ENCODE measurements at regions not wholly inside any gene's neighbourhood (a gene's known extent, or its start where the extent isn't known, plus 50 kb on each side); places are given as distances from the start of the nearest gene placed in this dataset.

DNA sequence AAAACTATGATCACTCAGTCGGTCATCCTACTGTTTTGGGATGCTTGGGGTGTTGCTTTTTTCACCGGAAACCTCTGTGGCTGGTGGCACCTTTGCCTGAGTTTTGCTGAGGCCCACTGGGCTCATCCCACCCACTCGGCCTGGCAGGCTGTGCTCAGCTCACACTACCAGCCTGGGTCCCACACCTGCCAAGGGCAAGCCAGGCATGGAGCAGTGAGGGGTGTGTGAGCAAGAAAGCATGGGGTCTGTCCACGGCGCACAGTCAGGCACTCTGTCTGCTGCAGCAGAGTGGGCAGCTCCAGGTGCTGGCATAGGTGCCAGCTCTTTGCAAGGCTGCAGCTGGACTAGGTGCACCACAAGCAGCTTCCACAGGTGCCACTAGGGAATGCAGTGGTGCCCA is 91.7 kb downstream of the TBXT start:
- H3K4me2 ChIP-seq (ENCODE audit: low read length): no peak overlapping the region
- TF ChIP-seq, protein P1, sequence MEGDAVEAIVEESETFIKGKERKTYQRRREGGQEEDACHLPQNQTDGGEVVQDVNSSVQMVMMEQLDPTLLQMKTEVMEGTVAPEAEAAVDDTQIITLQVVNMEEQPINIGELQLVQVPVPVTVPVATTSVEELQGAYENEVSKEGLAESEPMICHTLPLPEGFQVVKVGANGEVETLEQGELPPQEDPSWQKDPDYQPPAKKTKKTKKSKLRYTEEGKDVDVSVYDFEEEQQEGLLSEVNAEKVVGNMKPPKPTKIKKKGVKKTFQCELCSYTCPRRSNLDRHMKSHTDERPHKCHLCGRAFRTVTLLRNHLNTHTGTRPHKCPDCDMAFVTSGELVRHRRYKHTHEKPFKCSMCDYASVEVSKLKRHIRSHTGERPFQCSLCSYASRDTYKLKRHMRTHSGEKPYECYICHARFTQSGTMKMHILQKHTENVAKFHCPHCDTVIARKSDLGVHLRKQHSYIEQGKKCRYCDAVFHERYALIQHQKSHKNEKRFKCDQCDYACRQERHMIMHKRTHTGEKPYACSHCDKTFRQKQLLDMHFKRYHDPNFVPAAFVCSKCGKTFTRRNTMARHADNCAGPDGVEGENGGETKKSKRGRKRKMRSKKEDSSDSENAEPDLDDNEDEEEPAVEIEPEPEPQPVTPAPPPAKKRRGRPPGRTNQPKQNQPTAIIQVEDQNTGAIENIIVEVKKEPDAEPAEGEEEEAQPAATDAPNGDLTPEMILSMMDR (IDR thresholded peaks at IDR 0.05): no peak
- no peaks in the 10 kb centered on the region for H3K27me3 ChIP-seq (ENCODE audit: control insufficient read depth, insufficient read depth, low read length)

DNA sequence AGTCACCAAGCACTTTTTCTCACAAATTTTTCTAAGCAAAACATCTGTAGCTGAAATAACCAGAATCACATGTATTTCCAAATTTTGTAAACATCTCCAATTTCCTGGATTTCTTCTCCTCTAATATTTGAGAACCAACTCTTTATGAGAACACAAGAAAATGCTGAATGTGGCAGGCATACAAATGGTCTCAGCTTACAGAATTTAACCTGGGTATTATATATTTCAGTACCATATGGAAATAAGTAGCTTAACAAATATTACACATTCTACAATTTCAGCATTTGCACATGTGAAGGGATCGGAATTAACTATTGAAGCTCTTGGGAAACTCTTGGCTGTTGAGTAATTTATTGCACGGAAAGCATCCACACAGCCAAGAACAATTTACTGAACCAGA is 92.5 kb downstream of the TBXT start:
- Histone ChIP-seq H3K4me2 (ENCODE audit: low read length) (no peak overlapping the region), H3K9me3 (ENCODE audit: control insufficient read depth, low read length) (no peaks in the 10 kb centered on the region), H3K4me1 (no peaks in the 10 kb centered on the region), H3K36me3 (ENCODE audit: control insufficient read depth, insufficient read depth, low read length) (no peaks in the 10 kb centered on the region), H2AFZ (no peak overlapping the region), H3K9ac (no peak overlapping the region), H3K79me2 (no peaks in the 10 kb centered on the region), H3K4me3 (ENCODE audit: low read depth, low read length) (no peak overlapping the region), H3K27ac (no peak overlapping the region), H3K27me3 (ENCODE audit: control insufficient read depth, insufficient read depth, low read length) (no peaks in the 10 kb centered on the region)
- TF ChIP-seq, protein P1 (IDR thresholded peaks at IDR 0.05): no peak

More for the DNA sequence above, 91.7 kb downstream of the TBXT start:
- Histone ChIP-seq H3K79me2 (no peaks in the 10 kb centered on the region), H3K9ac (no peak overlapping the region), H3K4me3 (ENCODE audit: low read depth, low read length) (no peak overlapping the region), H2AFZ (no peak overlapping the region), H3K4me1 (no peaks in the 10 kb centered on the region), H3K27ac (no peak overlapping the region), H3K9me3 (ENCODE audit: control insufficient read depth, low read length) (no peaks in the 10 kb centered on the region), H3K36me3 (ENCODE audit: control insufficient read depth, insufficient read depth, low read length) (no peaks in the 10 kb centered on the region)

DNA sequence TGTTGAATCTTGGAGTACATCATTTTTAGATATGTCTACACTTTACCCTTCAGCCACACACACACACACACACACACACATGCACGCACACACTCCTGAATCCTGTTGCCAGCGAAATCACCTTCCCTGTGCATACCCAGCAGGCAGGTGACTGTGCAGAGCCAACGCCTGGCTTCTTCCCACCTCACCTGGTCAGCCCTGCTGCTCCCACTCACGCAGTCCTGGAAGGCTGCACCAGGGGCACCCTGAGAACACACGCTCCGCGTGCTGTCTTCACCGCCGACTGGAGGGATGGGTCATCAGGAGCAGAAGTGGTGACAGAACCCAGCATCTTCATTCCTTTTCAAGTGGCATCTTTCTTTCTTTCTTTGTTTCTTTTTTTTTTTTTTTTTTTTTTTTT is 94.6 kb downstream of the TBXT start:
- no peak overlapping the region for H2AFZ ChIP-seq
- no peak overlapping the region for H3K4me3 ChIP-seq (ENCODE audit: low read depth, low read length)
- H3K9ac ChIP-seq: no peak overlapping the region
- TF ChIP-seq, protein P1 (IDR thresholded peaks at IDR 0.05): no peak
- no peak overlapping the region for H3K4me2 ChIP-seq (ENCODE audit: low read length)
- H3K27me3 ChIP-seq (ENCODE audit: control insufficient read depth, insufficient read depth, low read length): no peaks in the 10 kb centered on the region
- H3K79me2 ChIP-seq: no peaks in the 10 kb centered on the region
- no peak overlapping the region for H3K27ac ChIP-seq
- H3K4me1 ChIP-seq: no peaks in the 10 kb centered on the region
- H3K9me3 ChIP-seq (ENCODE audit: control insufficient read depth, low read length): no peaks in the 10 kb centered on the region
- H3K36me3 ChIP-seq (ENCODE audit: control insufficient read depth, insufficient read depth, low read length): no peaks in the 10 kb centered on the region

DNA sequence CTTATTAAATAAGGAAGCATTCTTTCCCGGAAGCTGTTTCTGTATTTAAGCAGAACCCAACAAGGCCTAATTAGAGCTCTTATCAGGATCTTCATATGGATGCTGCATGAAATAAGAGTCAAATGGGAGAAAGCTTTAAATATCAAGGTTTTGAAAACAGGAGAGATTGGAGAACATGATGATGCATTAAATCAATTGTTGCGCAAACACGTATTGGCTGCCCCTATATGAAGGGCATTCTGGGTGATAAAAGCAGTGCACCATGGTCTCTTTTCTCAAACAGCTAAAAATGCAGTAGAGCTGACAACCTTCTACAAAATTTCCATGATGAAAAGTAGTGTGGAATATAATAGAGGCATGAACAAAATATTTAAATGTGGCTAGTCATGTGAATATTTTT is 98.9 kb downstream of the TBXT start:
- Histone ChIP-seq H3K4me3 (ENCODE audit: low read depth, low read length) (no peak overlapping the region), H3K36me3 (ENCODE audit: control insufficient read depth, insufficient read depth, low read length) (no peaks in the 10 kb centered on the region), H3K79me2 (no peaks in the 10 kb centered on the region), H3K4me2 (ENCODE audit: low read length) (no peak overlapping the region), H2AFZ (no peak overlapping the region), H3K27ac (no peak overlapping the region), H3K4me1 (no peaks in the 10 kb centered on the region), H3K9ac (no peak overlapping the region), H3K27me3 (ENCODE audit: control insufficient read depth, insufficient read depth, low read length) (no peaks in the 10 kb centered on the region), H3K9me3 (ENCODE audit: control insufficient read depth, low read length) (no peaks in the 10 kb centered on the region)
- TF ChIP-seq, protein P1 (IDR thresholded peaks at IDR 0.05): no peak

DNA sequence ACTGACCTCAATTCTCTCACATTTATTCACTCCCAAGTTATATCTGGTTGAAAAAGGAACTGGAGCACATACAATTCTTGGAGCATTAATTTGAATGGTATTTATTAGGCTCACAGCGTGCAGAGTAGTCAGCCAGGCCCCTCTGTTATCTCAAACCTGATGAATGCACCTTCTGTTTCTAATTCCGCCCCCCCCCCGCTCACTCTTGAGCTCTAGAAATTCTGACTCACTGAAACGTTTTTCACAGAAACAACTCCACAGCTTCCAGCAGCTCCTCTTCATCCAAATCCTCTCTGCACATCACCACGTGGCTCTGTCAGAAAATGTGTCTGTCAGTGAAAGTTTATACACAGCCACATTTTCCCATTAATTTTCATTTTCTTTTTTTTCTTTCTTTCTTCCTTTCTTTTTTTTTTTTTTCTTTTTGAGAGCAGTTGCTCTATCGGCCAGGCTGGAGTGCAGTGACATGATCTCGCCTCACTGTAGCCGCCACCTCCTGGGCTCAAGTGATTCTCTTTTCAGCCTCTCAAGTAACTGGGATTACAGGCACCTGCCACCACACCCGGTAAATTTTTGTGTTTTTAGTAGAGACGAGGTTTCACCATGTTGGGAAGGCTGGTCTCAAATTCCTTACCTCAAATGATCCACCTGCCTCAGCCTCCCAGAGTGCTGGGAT is 109.4 kb downstream of the TBXT start:
- no peaks in the 10 kb centered on the region for H3K27me3 ChIP-seq (ENCODE audit: control insufficient read depth, insufficient read depth, low read length)
- no peaks in the 10 kb centered on the region for H3K9me3 ChIP-seq (ENCODE audit: control insufficient read depth, low read length)
- no peak overlapping the region for H3K27ac ChIP-seq
- H3K79me2 ChIP-seq: no peaks in the 10 kb centered on the region
- no peak overlapping the region for H3K9ac ChIP-seq
- TF ChIP-seq, protein P1 (IDR thresholded peaks at IDR 0.05): no peak
- no peak overlapping the region for H3K4me3 ChIP-seq (ENCODE audit: low read depth, low read length)
- H3K4me2 ChIP-seq (ENCODE audit: low read length): no peak overlapping the region
- no peaks in the 10 kb centered on the region for H3K36me3 ChIP-seq (ENCODE audit: control insufficient read depth, insufficient read depth, low read length)
- no peak overlapping the region for H2AFZ ChIP-seq
- H3K4me1 ChIP-seq: no peaks in the 10 kb centered on the region
